Keratinocyte (primary cell): ENCODE measurements at regions not wholly inside any gene's neighbourhood (a gene's known extent, or its start where the extent isn't known, plus 50 kb on each side); places are given as distances from the start of the nearest gene placed in this dataset.

Source experiments
- DNase-seq: peaks from one replicate; pipeline ENCODE4 v3.0.0-alpha.2; 2011; ENCODE audit warnings: low read depth, missing footprints, low spot score
- FAIRE-seq: peaks from 2 replicates; lab custom pipeline; 2011; peaks lifted over from hg19 to GRCh38; lab: Jason Lieb, UNC
- H2AFZ ChIP-seq: 2 replicates; pipeline ENCODE4 v1.6.0; 2012; ENCODE audit warnings: low read length, control low read depth, inconsistent platforms; ENCODE audit not compliant: control insufficient read depth
- H3K27ac ChIP-seq: 2 replicates; pipeline ENCODE4 v1.5.1; 2011; ENCODE audit warnings: low read length; ENCODE audit not compliant: control insufficient read depth, insufficient read depth
- H3K27me3 ChIP-seq: 3 replicates; pipeline ENCODE4 v1.6.0; 2011; ENCODE audit warnings: low read length; ENCODE audit not compliant: control insufficient read depth, insufficient read depth; ENCODE audit errors: extremely low read depth
- H3K36me3 ChIP-seq, 2 experiments: 2 replicates in 1 of 2; 3 replicates in 1 of 2; pipeline ENCODE4 v1.5.1; 2011; ENCODE audit warnings: low read length in 2 of 2, mild to moderate bottlenecking in 1 of 2; ENCODE audit not compliant: control insufficient read depth in 2 of 2, insufficient read depth in 2 of 2; ENCODE audit errors: extremely low read depth in 1 of 2
- H3K4me1 ChIP-seq: 3 replicates; pipeline ENCODE4 v1.5.1; 2011; ENCODE audit warnings: low read length; ENCODE audit not compliant: control insufficient read depth, insufficient read depth; ENCODE audit errors: extremely low read depth
- H3K4me2 ChIP-seq: 3 replicates; pipeline ENCODE4 v1.6.0; 2011; ENCODE audit warnings: low read depth, low read length; ENCODE audit not compliant: control insufficient read depth, insufficient read depth; ENCODE audit errors: extremely low read depth
- H3K4me3 ChIP-seq, 3 experiments: fragments of 200-600 bp in 1 of 3; sonication (generic) in 1 of 3; 2 replicates in 2 of 3; 3 replicates in 1 of 3; pipeline ENCODE4 v1.5.1; 2011 to 2016; ENCODE audit warnings: low read length in 3 of 3, mild to moderate bottlenecking in 3 of 3, control low read depth in 2 of 3, inconsistent platforms in 1 of 3, low read depth in 1 of 3, mixed read lengths in 1 of 3, mixed run types in 1 of 3, moderate library complexity in 1 of 3; ENCODE audit not compliant: control insufficient read depth in 2 of 3, insufficient read depth in 2 of 3; ENCODE audit errors: extremely low read depth in 1 of 3
- H3K79me2 ChIP-seq: 2 replicates; pipeline ENCODE4 v1.6.0; 2012; ENCODE audit warnings: low read length; ENCODE audit not compliant: control insufficient read depth, insufficient read depth
- H3K9ac ChIP-seq: 3 replicates; pipeline ENCODE4 v1.6.0; 2011; ENCODE audit warnings: low read length; ENCODE audit not compliant: control insufficient read depth, insufficient read depth; ENCODE audit errors: extremely low read depth
- H3K9me1 ChIP-seq: 3 replicates; pipeline ENCODE4 v1.6.0; 2011; ENCODE audit warnings: low read length; ENCODE audit not compliant: control insufficient read depth, insufficient read depth; ENCODE audit errors: extremely low read depth
- H3K9me3 ChIP-seq: 2 replicates; pipeline ENCODE4 v1.5.1; 2012; ENCODE audit warnings: low read depth, low read length; ENCODE audit not compliant: control insufficient read depth
- H4K20me1 ChIP-seq: 3 replicates; pipeline ENCODE4 v1.6.0; 2011; ENCODE audit warnings: low read length; ENCODE audit not compliant: control insufficient read depth, insufficient read depth; ENCODE audit errors: extremely low read depth
- EZH2 ChIP-seq: IDR thresholded peaks from one replicate; pipeline ENCODE4 v1.6.1; 2012; ENCODE audit warnings: inconsistent platforms, mild to moderate bottlenecking, low read length, moderate library complexity
- dilution Hi-C: fragments of 300-500 bp; cut with MboI; formaldehyde crosslinking; loops from one replicate; pipeline ENCODE4 v1.7.0; 2020; ENCODE audit warnings: low sequenced_read_pairs; ENCODE audit not compliant: extremely low pct_ligation_motif_present
- TF ChIP-seq, protein P1 (sequence below), 3 experiments: IDR thresholded peaks in 1 of 3; conservative IDR thresholded peaks in 1 of 3; optimal IDR thresholded peaks in 1 of 3; 2 replicates in 2 of 3; 3 replicates in 1 of 3; pipeline versions ENCODE3 to v1.5.1; 2011; ENCODE audit warnings: low read length in 3 of 3, mild to moderate bottlenecking in 3 of 3, moderate library complexity in 2 of 3, control low read depth in 1 of 3, inconsistent platforms in 1 of 3; ENCODE audit not compliant: insufficient read depth in 2 of 3; ENCODE audit errors: extremely low read depth in 1 of 3

DNA sequence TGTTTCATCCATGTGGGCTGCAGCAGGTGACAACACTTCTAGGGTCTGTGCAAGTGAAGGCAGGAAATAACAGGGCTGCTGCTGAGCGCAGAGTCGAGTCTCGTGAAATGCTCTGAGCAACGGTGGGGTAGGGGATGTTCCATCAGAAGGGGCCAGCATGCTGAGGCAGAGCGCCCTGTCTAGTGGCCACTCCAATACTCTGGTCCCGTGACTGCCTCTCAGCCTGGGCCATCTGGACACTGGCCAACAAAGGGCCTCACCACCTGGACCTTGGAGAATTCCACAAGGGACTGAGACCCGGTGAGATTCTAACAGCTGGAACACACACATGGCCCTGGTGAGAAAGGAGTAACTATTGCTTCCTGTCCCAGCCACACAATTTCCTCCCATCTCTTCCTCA is 375.7 kb downstream of the SHANK2 start:
- dilution Hi-C loops, result no loop called here
- Histone ChIP-seq H3K27me3 (no peaks in the 10 kb centered on the region), H3K27ac (no peak overlapping the region), H3K36me3 (no peaks in the 10 kb centered on the region), H3K9ac (no peak overlapping the region), H3K4me1 (no peaks in the 10 kb centered on the region), H3K79me2 (no peaks in the 10 kb centered on the region), H3K4me3 (no peak overlapping the region), H2AFZ (no peak overlapping the region), H4K20me1 (no peaks in the 10 kb centered on the region), H3K9me3 (no peaks in the 10 kb centered on the region), H3K4me2 (no peak overlapping the region), H3K9me1 (no peaks in the 10 kb centered on the region)
- no peak for FAIRE-seq
- DNase-seq, result no peak
- TF ChIP-seq, protein P1, sequence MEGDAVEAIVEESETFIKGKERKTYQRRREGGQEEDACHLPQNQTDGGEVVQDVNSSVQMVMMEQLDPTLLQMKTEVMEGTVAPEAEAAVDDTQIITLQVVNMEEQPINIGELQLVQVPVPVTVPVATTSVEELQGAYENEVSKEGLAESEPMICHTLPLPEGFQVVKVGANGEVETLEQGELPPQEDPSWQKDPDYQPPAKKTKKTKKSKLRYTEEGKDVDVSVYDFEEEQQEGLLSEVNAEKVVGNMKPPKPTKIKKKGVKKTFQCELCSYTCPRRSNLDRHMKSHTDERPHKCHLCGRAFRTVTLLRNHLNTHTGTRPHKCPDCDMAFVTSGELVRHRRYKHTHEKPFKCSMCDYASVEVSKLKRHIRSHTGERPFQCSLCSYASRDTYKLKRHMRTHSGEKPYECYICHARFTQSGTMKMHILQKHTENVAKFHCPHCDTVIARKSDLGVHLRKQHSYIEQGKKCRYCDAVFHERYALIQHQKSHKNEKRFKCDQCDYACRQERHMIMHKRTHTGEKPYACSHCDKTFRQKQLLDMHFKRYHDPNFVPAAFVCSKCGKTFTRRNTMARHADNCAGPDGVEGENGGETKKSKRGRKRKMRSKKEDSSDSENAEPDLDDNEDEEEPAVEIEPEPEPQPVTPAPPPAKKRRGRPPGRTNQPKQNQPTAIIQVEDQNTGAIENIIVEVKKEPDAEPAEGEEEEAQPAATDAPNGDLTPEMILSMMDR (optimal IDR thresholded peaks at IDR 0.05 in 1 of 3, IDR thresholded peaks at IDR 0.05 in 1 of 3, conservative IDR thresholded peaks at IDR 0.05 in 1 of 3; ENCODE audit: extremely low read depth in 1 of 3, insufficient read depth in 2 of 3, low read length in 3 of 3), result no peak
- no peak for TF ChIP-seq EZH2

DNA sequence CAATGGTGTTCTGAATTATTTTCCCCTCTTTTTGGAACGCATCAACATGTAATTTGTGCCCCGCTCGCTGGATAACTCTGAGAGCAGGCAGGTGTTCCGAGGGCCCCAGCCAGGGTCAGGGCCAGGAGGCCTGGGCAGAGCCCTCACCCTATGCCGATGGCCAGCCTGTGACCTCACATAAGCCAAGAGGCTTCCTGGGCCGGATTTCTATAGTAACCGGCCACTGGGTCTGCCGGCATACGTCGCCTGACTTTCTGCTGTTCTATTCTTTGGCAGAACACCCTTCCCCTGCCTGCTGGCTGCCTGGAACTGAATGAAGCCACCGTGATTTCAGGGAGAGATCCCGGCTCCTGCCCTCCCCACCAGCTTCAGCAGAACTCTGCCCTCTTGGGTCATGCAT is 375.2 kb downstream of the SHANK2 start:
- Histone ChIP-seq H3K4me1 (no peaks in the 10 kb centered on the region), H3K4me3 (no peak overlapping the region), H2AFZ (no peak overlapping the region), H3K27ac (no peak overlapping the region), H3K9me3 (peaks cover 3% of the 10 kb centered on the region), H3K9ac (no peak overlapping the region), H4K20me1 (no peaks in the 10 kb centered on the region), H3K4me2 (no peak overlapping the region), H3K36me3 (no peaks in the 10 kb centered on the region), H3K27me3 (no peaks in the 10 kb centered on the region), H3K9me1 (no peaks in the 10 kb centered on the region), H3K79me2 (no peaks in the 10 kb centered on the region)
- TF ChIP-seq EZH2, result no peak
- TF ChIP-seq, protein P1 (optimal IDR thresholded peaks at IDR 0.05 in 1 of 3, IDR thresholded peaks at IDR 0.05 in 1 of 3, conservative IDR thresholded peaks at IDR 0.05 in 1 of 3; ENCODE audit: extremely low read depth in 1 of 3, insufficient read depth in 2 of 3, low read length in 3 of 3), result no peak
- dilution Hi-C loops, result no loop called here
- no peak for FAIRE-seq
- no peak for DNase-seq
